ENCODE measurements at regions not wholly inside any gene's neighbourhood (a gene's known extent, or its start where the extent isn't known, plus 50 kb on each side); places are given as distances from the start of the nearest gene placed in this dataset.

- no peaks in the 10 kb centered on the region for H3K9me2 ChIP-seq (replicated peaks; ENCODE audit: insufficient read depth, low read length)
- no peak overlapping the region for H3K4me3 ChIP-seq (ENCODE audit: insufficient read depth, low read length, poor library complexity, severe bottlenecking)
- no peaks in the 10 kb centered on the region for H3K79me2 ChIP-seq (ENCODE audit: insufficient read depth, low read length)
- H3K4me2 ChIP-seq (ENCODE audit: low read depth, low read length, poor library complexity, severe bottlenecking), result no peak overlapping the region
- no peaks in the 10 kb centered on the region for H4K20me1 ChIP-seq (ENCODE audit: low read depth, low read length)
- H3K36me3 ChIP-seq (ENCODE audit: low read length), result no peaks in the 10 kb centered on the region
- H2AFZ ChIP-seq (ENCODE audit: low read depth, low read length, severe bottlenecking), result no peak overlapping the region
- TF ChIP-seq EZH2phosphoT487 (conservative IDR thresholded peaks at IDR 0.05; ENCODE audit: low read length), result no peak
- no peak for TF ChIP-seq CTCF (IDR thresholded peaks at IDR 0.05; ENCODE audit: insufficient read depth, low read length, poor library complexity, severe bottlenecking)
- no peaks in the 10 kb centered on the region for H3F3A ChIP-seq (ENCODE audit: insufficient read depth)
- no peaks in the 10 kb centered on the region for H3K27me3 ChIP-seq (ENCODE audit: low read length)
- H3K9ac ChIP-seq (ENCODE audit: low read length), result no peak overlapping the region
- H3K27ac ChIP-seq (ENCODE audit: low read depth, low read length), result no peak overlapping the region
- H3K9me3 ChIP-seq (ENCODE audit: insufficient read depth, low read length), result no peaks in the 10 kb centered on the region
Measured at GRCh38 chr11:32033067-32033466, 57.8 kb upstream of the RCN1 start.

DNA sequence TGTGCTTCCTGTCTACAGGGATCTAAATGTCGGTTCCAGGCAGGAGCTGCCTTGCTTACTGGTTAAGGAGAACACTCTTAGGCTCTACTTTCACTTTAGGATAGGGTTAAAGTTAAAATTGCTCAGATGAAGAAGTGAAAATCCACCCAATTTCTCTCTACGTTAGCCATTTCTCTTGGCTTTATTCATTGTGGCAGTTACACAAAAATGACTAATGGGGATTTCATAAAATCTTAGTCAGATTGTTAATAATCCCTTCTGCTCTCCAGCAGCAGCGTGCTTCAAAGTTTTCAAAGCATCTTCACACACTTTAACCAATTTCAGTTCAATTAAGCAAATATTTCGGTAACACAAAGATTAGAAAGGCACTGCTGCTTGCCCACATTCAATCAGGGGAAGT is 58.4 kb upstream of the RCN1 start:
- TF ChIP-seq EZH2phosphoT487 (conservative IDR thresholded peaks at IDR 0.05; ENCODE audit: low read length), result no peak
- H3F3A ChIP-seq (ENCODE audit: insufficient read depth), result no peaks in the 10 kb centered on the region
- H3K36me3 ChIP-seq (ENCODE audit: low read length), result no peaks in the 10 kb centered on the region
- no peaks in the 10 kb centered on the region for H4K20me1 ChIP-seq (ENCODE audit: low read depth, low read length)
- H3K9ac ChIP-seq (ENCODE audit: low read length), result no peak overlapping the region
- H3K4me3 ChIP-seq (ENCODE audit: insufficient read depth, low read length, poor library complexity, severe bottlenecking), result no peak overlapping the region
- no peaks in the 10 kb centered on the region for H3K9me3 ChIP-seq (ENCODE audit: insufficient read depth, low read length)
- no peaks in the 10 kb centered on the region for H3K27me3 ChIP-seq (ENCODE audit: low read length)
- no peaks in the 10 kb centered on the region for H3K9me2 ChIP-seq (replicated peaks; ENCODE audit: insufficient read depth, low read length)
- no peaks in the 10 kb centered on the region for H3K79me2 ChIP-seq (ENCODE audit: insufficient read depth, low read length)
- no peak overlapping the region for H3K27ac ChIP-seq (ENCODE audit: low read depth, low read length)
- H2AFZ ChIP-seq (ENCODE audit: low read depth, low read length, severe bottlenecking), result no peak overlapping the region
- no peak overlapping the region for H3K4me2 ChIP-seq (ENCODE audit: low read depth, low read length, poor library complexity, severe bottlenecking)

DNA sequence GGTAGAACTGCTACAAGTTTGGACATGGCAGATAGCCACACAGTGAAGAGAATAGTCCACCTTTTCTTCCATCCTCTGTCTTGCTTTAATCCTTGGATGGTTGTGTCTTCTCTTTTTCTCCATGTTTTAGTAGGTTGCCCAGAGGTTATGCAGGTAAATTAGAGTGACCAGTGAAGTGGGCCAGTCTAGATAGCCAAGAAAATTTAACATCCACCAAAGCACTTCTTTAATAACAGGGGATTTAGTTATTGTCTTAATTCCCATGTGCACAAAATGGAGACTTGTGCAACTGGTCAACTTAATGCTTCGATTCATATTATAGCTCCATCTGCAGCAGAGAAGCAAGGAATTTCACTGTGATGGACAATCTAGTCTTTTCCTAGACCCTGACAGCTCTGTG is 58.8 kb upstream of the RCN1 start:
- Histone ChIP-seq H2AFZ (ENCODE audit: low read depth, low read length, severe bottlenecking) (no peak overlapping the region), H4K20me1 (ENCODE audit: low read depth, low read length) (no peaks in the 10 kb centered on the region), H3K4me2 (ENCODE audit: low read depth, low read length, poor library complexity, severe bottlenecking) (no peak overlapping the region), H3K9me3 (ENCODE audit: insufficient read depth, low read length) (no peaks in the 10 kb centered on the region), H3K9ac (ENCODE audit: low read length) (no peak overlapping the region), H3K27ac (ENCODE audit: low read depth, low read length) (no peak overlapping the region), H3K79me2 (ENCODE audit: insufficient read depth, low read length) (no peaks in the 10 kb centered on the region), H3K27me3 (ENCODE audit: low read length) (no peaks in the 10 kb centered on the region), H3K4me3 (ENCODE audit: insufficient read depth, low read length, poor library complexity, severe bottlenecking) (no peak overlapping the region), H3K36me3 (ENCODE audit: low read length) (no peaks in the 10 kb centered on the region), H3K9me2 (replicated peaks; ENCODE audit: insufficient read depth, low read length) (no peaks in the 10 kb centered on the region), H3F3A (ENCODE audit: insufficient read depth) (no peaks in the 10 kb centered on the region)
- no peak for TF ChIP-seq CTCF (IDR thresholded peaks at IDR 0.05; ENCODE audit: insufficient read depth, low read length, poor library complexity, severe bottlenecking)
- TF ChIP-seq EZH2phosphoT487 (conservative IDR thresholded peaks at IDR 0.05; ENCODE audit: low read length), result no peak

GRCh38 chr11:32030875-32031503 is 59.9 kb upstream of the RCN1 start:
- no peaks in the 10 kb centered on the region for H3K27me3 ChIP-seq (ENCODE audit: low read length)
- no peaks in the 10 kb centered on the region for H3F3A ChIP-seq (ENCODE audit: insufficient read depth)
- H2AFZ ChIP-seq (ENCODE audit: low read depth, low read length, severe bottlenecking), result no peak overlapping the region
- H3K9me2 ChIP-seq (replicated peaks; ENCODE audit: insufficient read depth, low read length), result no peaks in the 10 kb centered on the region
- H3K36me3 ChIP-seq (ENCODE audit: low read length), result no peaks in the 10 kb centered on the region
- TF ChIP-seq EZH2phosphoT487 (conservative IDR thresholded peaks at IDR 0.05; ENCODE audit: low read length) (no peak), CTCF (IDR thresholded peaks at IDR 0.05; ENCODE audit: insufficient read depth, low read length, poor library complexity, severe bottlenecking) (no peak)
- H3K4me3 ChIP-seq (ENCODE audit: insufficient read depth, low read length, poor library complexity, severe bottlenecking), result no peak overlapping the region
- H3K4me2 ChIP-seq (ENCODE audit: low read depth, low read length, poor library complexity, severe bottlenecking), result no peak overlapping the region
- no peaks in the 10 kb centered on the region for H3K79me2 ChIP-seq (ENCODE audit: insufficient read depth, low read length)
- H3K9ac ChIP-seq (ENCODE audit: low read length), result no peak overlapping the region
- H3K9me3 ChIP-seq (ENCODE audit: insufficient read depth, low read length), result no peaks in the 10 kb centered on the region
- H3K27ac ChIP-seq (ENCODE audit: low read depth, low read length), result no peak overlapping the region
- no peaks in the 10 kb centered on the region for H4K20me1 ChIP-seq (ENCODE audit: low read depth, low read length)
